GM21723 (cell line): ENCODE measurements at regions not wholly inside any gene's neighbourhood (a gene's known extent, or its start where the extent isn't known, plus 50 kb on each side); places are given as distances from the start of the nearest gene placed in this dataset.

Experiments
- ATAC-seq: cut with Tn5 transposase; IDR thresholded peaks from one replicate; pipeline ENCODE4 v1.9.1; 2021; ENCODE audit warnings: mild to moderate bottlenecking, moderate library complexity; ENCODE audit not compliant: unreplicated experiment

DNA sequence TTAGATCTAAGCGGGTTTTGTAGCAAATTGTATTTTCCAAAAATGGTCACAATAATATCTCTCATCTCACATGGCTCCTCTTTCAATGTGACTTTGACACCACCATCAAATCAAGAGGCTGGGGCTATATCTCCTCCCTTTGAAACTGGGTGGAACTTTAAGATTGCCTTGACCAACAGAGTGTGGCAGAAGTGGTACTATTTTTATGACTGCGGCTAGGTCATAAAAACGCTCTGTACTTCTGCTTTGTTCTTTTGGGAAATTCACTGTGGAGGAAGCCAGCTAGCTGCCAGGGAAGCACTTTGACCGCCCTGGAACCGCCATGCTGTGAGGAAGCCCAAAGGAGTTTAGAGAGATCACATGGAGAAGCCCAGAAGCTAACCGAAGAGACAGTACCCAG, 50.7 kb upstream of the ACOT11 start:
- ATAC-seq: no peak

- no peak for ATAC-seq
Observed at GRCh38 chr1:54495954-54496353, 52.1 kb upstream of the ACOT11 start.

DNA sequence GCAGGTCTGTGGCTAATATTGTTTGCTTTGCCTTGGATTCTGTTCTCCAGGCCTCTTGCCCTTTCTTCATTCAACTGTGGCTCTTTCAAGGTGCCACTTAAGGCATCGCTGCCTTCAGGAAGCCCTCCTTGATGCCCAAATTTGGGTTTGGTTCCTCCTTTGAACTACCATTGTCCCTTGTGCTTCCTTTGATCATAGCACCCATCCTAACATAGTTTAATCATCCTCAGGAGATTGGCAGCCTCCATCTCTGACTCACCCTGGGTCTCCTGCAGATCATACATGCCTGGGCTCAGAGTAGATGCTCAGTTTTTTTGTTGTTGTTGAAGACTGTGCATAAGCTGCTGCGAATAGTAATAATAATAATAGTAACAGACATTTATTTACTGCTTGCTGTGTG, 54.4 kb upstream of the ACOT11 start:
- ATAC-seq: no peak

- no peak for ATAC-seq
Observed at GRCh38 chr1:54490361-54491248, 57.4 kb upstream of the ACOT11 start.

DNA sequence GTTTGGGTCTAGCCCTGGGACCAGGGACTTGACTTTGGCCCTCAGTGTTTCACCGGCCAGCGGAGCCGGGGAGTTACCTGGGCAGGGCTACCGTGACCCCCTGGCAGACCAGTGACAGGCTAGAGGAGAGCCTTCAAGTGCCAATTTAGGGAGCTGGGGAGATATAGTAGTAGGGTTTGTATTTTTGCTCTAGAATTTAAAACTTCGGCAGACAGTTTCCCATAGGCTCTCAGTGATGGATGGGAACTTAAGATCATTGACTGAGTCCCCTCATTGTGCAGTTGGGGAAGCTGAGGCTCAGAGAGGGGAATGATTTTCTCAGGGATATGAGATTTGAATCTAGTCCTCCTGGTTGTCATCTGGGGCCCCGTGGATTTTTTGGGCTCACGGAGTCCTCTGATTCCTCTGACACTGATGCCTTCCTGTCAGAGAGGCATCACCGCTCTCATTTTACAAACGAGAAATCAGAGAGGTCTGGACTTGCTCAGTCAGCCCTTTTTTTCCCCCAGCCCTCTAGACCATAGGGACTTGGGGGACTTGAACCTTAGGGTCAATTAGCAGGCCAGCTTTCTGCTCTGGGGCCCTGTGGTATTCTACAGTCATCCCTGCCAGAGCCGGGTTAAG, 58.3 kb upstream of the ACOT11 start:
- ATAC-seq: no peak

DNA sequence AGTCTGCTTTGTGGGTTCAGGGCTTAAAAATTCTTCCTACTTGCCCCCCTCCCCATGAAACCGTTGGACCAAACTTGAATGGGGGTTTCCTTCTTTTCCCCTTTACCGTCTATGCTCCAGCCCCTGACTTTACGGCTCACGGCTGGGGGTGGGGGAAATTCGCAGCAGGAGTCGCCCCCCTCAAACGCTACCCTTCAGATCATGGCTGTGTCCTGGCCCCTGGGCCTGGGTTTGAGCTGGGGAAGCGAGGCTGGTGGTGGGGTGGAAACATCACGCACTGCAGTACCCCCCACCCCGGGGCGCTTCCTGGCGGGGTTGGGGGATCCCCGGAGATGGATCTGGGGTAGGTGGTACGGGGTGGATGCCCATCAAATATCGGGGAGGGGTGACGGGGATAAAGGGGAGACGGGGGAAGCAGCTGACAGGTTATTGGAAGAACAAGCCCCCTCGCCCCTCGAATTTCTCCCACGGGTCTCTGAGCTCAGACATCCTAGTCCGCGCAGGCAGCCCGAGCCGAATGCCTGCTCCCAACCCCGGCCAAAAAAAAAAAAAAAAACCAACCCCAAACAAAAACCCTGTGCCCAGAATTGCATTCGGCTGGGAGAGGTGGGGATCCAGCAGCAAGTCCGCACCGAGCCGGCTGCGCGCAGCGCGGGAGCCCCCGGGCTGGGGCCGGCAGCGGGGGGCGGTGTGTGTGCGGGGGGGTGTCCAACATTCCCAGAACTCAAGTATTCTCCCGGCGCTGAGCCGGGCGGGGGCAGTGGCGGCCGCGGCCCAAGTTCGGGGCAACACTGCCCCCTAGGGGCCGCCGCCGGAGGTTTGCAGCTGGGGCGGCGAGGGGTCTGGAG, 59.0 kb upstream of the ACOT11 start:
- ATAC-seq: peak; percentile 70

DNA sequence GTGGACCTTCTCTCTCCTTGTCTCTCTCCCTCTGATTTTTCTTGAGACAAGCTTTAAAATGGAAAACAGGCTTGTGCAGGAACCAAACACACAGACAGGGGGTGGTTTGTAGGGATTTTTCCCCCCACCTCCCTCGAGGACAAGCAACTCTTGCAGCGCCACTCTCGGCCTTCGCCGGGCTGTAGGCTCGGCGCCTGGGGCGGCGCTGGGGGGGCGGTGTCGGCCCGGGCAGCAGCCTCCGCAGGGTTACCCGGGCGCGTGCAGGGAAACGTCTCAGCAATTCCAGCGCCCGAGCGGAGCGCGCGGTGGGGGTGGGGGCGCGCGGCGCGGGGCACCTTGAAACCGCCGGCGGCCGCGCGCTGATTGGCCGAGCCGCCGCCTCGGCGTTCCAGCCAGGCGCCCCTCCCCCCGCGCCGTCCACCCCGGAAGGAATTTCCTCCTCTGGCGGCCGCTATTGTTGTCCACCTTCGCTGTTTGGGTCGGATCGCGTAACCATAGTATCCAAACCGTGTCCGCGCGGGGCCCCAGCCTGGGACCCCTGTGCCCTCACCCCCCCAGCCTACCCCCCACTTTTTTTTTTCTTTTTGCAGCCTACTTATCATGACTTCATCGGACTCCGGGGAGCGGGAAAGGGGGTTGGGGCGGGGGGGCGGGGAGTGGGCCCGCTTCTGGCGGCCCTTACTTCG, 59.8 kb upstream of the ACOT11 start:
- peak; percentile 52 for ATAC-seq

DNA sequence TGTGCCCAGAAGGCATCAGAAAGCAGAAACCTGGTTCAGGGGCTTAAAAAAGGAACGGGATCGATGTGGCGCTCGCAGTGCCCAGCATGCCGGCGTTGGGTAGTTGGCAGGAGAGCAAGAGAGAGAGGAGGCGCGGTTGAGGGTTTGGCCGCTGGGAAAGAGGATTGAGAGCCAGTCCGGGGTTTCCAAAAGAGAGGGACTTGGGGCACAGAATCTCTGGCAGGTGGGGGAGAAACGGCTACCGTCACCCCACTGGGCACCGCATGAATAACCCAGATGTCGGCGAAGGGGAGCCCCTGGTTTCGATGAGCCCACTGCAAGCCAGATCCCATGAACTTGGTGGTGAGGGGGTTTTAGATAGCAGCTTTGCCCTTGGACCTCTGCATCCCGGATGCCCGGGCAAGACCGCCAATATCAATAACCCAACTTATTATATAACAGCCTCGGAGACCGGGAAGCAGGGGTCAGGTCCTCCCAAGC, 60.4 kb upstream of the ACOT11 start:
- no peak for ATAC-seq

DNA sequence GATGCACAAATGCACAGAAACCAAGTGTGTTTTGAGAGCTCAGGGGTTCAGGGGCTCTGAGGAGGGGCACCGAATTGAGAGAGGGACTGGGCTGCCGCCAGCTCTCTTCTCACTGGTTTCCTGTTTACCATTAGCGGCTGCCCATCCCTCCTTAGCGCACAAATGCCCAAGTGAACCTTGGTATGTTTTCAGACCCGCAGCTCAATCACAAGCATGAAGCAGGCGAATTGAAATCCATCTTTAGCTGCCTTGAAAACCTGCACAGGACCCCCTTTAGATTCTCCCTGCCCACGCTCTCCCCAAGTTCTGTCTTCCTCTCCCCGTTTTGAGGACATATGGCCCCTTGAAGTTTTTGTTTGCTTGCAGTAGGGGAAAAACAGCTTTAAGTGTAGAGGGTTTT, 61.1 kb upstream of the ACOT11 start:
- no peak for ATAC-seq

GRCh38 chr1:54485416-54485815, 62.6 kb upstream of the ACOT11 start:
- ATAC-seq: no peak

DNA sequence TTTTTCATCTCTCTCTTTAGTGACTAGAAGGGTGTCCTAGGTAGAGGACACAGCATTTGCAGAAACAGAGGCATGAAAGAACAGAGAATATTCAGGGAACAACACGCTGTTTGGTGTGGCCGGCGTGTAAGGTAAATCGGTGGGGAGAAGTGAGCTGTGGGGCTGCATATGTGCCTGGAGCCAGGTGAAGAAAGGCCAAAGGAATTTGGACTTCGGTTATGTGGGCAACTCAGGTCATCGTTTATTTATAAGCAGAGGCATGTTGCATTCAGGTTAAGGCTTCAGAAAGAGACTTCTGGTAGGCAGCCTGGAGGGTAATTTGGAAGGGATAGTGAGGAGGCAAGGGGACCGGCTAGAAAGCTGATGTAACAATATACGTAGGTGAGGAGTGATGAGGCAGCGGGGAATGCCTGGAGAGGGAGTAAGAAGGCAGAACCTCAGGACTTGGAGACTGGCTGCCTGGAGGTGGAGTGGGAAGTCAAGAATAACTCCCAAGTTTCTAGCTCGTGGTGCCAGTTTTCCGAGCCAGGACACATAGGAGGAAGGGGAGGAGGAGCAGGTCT, 64.1 kb upstream of the ACOT11 start:
- no peak for ATAC-seq

DNA sequence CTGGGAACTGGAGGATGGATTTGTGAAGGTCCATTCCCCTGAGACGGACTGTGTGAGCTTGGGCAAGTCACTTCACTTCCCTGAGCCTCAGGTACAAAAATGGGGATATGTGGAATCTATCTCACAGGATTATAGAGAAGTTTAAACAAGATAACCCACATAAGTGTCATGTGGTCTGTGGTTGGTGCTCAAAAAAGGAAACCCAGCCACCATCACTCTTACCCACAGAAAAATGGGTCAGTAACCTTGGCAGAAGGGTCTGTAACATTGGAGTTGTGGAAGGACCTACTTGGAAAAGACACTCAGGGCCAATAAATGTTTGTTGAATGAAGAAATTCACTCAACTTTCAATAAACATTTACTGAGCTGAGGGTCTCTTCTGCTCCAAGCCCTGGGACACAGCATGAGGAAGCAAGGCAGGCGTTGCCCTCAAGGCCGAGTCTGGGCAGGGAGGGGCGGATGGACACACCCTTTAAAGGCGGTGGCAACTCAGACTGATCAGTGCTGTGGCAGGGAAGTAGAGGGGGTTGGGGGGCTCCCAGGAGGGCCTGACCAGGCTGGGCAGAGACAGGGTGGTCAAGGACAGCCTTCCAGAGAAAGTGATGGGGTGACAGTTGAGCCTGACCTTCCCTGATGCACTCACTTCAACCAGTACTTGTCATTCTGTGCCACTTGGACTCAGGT, 66.7 kb upstream of the ACOT11 start:
- no peak for ATAC-seq

GRCh38 chr1:54480525-54480848, 67.5 kb upstream of the ACOT11 start:
- no peak for ATAC-seq

- no peak for ATAC-seq
Observed at GRCh38 chr1:54479841-54480524, 68.0 kb upstream of the ACOT11 start.

- ATAC-seq: no peak
Observed at GRCh38 chr1:54479251-54479650, 68.8 kb upstream of the ACOT11 start.

DNA sequence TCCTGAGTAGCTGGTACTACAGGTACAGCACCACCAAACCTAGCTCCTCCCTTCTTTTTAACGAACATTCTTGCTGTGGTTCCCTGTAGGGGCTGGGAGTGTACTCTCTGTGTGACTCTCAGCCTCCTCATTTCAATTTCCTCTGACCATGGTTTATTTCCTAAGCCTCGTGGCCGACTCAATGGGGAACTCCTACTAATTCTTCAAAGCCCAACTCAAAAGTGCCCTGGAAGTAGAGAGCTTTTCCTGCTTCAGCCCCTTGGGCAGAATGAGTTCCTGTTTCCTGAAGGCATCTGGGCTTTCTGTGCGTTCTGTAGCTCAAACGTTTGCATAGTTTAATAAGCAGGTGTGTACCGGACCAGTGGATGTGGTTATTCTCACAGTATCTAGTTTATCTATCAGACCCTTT, 70.9 kb upstream of the ACOT11 start:
- no peak for ATAC-seq

DNA sequence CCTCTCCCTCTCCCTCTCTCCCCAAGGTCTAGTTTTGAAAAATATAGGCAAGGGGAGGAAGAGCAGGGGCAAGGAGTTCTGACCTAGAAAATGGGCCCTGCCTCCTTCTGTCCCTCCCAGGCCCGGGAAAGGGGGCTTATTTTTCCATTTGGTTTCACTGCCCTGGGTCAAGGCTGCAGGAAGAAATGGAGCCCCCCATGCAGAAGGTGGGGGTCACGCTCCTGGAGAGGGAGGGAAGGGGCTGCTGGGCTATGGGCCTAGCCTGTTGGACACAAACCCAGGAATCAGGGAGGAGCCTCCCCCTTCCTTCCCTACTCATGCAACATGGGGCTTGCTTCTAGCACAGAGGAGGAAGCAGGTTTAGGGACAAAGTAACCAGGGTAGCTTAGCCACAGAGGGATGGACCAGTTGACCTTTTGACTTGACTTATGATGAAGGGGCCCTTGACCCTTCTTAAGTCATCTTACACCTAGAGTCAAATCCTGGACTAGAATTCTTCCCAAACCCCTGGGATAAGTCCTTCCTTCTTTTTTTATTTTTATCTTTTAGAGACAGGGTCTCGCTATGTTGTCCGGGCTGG, 70.4 kb upstream of the SSBP3 start:
- no peak for ATAC-seq

- no peak for ATAC-seq
Observed at GRCh38 chr1:54475946-54476516, 69.8 kb upstream of the SSBP3 start.

- no peak for ATAC-seq
Observed at GRCh38 chr1:54475357-54475881, 69.2 kb upstream of the SSBP3 start.
